ENCODE measurements at regions not wholly inside any gene's neighbourhood (a gene's known extent, or its start where the extent isn't known, plus 50 kb on each side); places are given as distances from the start of the nearest gene placed in this dataset.
A peak's percentile ranks its signal among the peaks of the same experiment; 100 is the strongest.

DNA sequence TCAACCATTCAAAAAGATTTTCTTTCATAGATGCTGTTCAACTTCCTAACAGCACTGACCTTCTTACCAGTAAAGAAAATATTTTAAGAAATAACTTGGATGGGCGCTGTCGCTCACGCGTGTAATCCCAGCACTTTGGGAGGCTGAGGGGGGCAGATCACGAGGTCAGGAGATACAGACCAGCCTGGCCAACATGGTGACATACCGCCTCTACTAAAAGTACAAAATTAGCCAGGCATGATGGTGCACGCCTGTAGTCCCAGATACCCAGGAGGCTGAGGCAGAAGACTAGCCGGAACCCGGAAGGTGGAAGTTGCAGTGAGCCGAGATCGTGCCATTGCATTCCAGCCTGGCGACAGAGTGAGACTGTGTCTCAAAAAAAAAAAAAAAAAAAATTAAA is 865.7 kb upstream of the SLC10A2 start:
- no peak overlapping the region for H3K4me3 Mint-ChIP-seq
- DNase-seq (ENCODE audit: low spot score in 2 of 2, unreplicated experiment in 2 of 2), result no peak
- TF ChIP-seq, protein P1, sequence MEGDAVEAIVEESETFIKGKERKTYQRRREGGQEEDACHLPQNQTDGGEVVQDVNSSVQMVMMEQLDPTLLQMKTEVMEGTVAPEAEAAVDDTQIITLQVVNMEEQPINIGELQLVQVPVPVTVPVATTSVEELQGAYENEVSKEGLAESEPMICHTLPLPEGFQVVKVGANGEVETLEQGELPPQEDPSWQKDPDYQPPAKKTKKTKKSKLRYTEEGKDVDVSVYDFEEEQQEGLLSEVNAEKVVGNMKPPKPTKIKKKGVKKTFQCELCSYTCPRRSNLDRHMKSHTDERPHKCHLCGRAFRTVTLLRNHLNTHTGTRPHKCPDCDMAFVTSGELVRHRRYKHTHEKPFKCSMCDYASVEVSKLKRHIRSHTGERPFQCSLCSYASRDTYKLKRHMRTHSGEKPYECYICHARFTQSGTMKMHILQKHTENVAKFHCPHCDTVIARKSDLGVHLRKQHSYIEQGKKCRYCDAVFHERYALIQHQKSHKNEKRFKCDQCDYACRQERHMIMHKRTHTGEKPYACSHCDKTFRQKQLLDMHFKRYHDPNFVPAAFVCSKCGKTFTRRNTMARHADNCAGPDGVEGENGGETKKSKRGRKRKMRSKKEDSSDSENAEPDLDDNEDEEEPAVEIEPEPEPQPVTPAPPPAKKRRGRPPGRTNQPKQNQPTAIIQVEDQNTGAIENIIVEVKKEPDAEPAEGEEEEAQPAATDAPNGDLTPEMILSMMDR (IDR thresholded peaks at IDR 0.05; ENCODE audit: unreplicated experiment), result no peak
- H3K27ac Mint-ChIP-seq, result no peak overlapping the region
- peaks cover 15% of the 10 kb centered on the region for H3K36me3 Mint-ChIP-seq
- H3K4me1 Mint-ChIP-seq, result no peaks in the 10 kb centered on the region
- no peaks in the 10 kb centered on the region for H3K27me3 Mint-ChIP-seq (ENCODE audit: low read depth)
- H3K9me3 Mint-ChIP-seq, result peaks cover 34% of the 10 kb centered on the region

DNA sequence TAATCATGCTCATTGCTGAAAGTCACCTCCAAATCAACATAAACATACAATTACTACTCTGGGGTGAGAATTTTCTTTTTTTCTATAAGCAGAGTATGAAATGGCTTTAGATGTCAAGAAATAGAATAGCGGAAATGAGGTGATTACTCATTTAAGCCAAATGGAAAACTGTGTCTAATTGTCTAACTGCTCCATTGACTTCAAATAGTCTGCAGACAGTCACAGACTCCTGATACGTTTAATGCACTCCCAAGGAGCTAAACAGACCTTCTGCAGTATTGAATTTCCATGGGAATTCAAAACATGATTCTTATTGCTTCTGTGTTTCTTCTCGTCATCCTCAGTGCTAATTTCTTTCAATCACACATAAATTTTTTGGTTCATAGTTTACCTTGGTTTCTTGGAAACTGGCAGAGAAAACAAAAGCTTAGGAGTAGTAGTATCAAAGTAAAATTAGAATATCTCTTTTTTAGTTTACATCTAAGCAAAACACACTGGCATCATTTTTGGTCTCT is 865.2 kb upstream of the SLC10A2 start:
- no peak for DNase-seq (ENCODE audit: low spot score in 2 of 2, unreplicated experiment in 2 of 2)
- peaks cover 29% of the 10 kb centered on the region for H3K9me3 Mint-ChIP-seq
- H3K27me3 Mint-ChIP-seq (ENCODE audit: low read depth), result no peaks in the 10 kb centered on the region
- H3K4me3 Mint-ChIP-seq, result no peak overlapping the region
- peaks cover 13% of the 10 kb centered on the region for H3K36me3 Mint-ChIP-seq
- TF ChIP-seq, protein P1 (IDR thresholded peaks at IDR 0.05; ENCODE audit: unreplicated experiment), result no peak
- no peaks in the 10 kb centered on the region for H3K4me1 Mint-ChIP-seq
- no peak overlapping the region for H3K27ac Mint-ChIP-seq

DNA sequence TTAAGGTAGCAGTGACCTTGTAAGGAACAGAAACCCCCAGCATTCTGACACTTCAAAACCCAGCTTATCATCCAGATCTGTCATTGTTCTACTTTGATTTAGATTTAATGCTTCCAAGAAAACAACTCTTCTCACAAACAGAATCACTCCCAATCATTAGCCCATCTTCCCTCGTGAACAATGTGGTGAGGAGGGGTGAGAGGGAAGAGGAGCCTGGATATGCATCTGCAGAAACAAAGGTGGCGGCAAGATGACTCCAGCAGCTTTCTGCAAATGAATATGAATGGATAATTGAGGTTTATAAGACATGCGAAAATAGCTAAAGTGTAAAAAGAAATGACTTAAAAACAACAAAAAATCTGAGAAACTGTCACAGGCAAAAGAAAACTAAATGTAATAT is 859.9 kb upstream of the SLC10A2 start:
- DNase-seq (ENCODE audit: low spot score in 2 of 2, unreplicated experiment in 2 of 2), result no peak
- Mint-ChIP-seq H3K9me3 (peaks cover 12% of the 10 kb centered on the region), H3K36me3 (no peaks in the 10 kb centered on the region), H3K4me3 (no peak overlapping the region), H3K27ac (peak overlapping the region; percentile 26), H3K4me1 (peaks cover 5% of the 10 kb centered on the region), H3K27me3 (ENCODE audit: low read depth) (no peaks in the 10 kb centered on the region)
- TF ChIP-seq, protein P1 (IDR thresholded peaks at IDR 0.05; ENCODE audit: unreplicated experiment), result no peak

DNA sequence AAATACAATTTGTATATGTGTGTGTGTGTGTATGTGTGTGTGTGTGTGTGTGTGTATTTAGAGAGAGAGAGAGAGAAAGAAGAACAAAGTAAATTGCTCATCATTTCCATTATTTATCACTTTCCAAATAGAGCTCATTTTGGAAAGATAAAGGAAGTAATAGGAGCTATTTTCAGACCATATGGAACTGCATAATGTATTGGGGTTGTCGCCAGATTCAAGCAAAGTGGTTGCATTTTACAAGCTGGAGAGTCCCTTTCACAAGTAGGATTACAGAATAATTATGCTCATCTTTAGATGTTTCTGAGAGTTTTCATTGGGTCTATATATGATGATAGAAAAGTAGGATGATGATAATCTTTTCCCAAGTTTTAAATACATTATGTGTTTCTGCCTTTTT is 842.7 kb upstream of the SLC10A2 start:
- TF ChIP-seq, protein P1 (IDR thresholded peaks at IDR 0.05; ENCODE audit: unreplicated experiment), result no peak
- Mint-ChIP-seq H3K4me1 (peaks cover 6% of the 10 kb centered on the region), H3K9me3 (peaks cover 3% of the 10 kb centered on the region), H3K27me3 (ENCODE audit: low read depth) (no peaks in the 10 kb centered on the region), H3K36me3 (no peaks in the 10 kb centered on the region), H3K4me3 (no peak overlapping the region), H3K27ac (no peak overlapping the region)
- no peak for DNase-seq (ENCODE audit: low spot score in 2 of 2, unreplicated experiment in 2 of 2)

DNA sequence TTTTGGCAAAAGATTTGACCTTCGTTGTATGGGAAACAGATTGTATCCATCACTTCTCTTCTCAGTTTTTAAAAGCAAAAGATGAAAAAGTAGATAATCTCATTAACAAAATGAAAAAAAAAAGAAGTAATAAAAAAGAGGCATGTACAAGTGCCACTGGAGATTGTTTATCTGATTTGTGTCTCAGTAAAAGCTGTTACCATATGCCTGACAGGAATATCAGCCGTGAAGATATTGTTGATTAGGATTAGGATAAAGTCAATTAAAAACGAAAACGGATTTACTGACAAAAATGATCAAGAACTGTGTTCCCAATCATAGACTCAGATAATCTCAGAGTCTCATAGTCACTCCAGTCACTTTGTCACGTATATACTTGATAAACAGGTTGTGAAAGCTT is 842.1 kb upstream of the SLC10A2 start:
- TF ChIP-seq, protein P1 (IDR thresholded peaks at IDR 0.05; ENCODE audit: unreplicated experiment), result no peak
- DNase-seq (ENCODE audit: low spot score in 2 of 2, unreplicated experiment in 2 of 2), result no peak
- Mint-ChIP-seq H3K36me3 (no peaks in the 10 kb centered on the region), H3K27ac (no peak overlapping the region), H3K9me3 (peaks cover 3% of the 10 kb centered on the region), H3K4me3 (no peak overlapping the region), H3K4me1 (peaks cover 6% of the 10 kb centered on the region), H3K27me3 (ENCODE audit: low read depth) (no peaks in the 10 kb centered on the region)

DNA sequence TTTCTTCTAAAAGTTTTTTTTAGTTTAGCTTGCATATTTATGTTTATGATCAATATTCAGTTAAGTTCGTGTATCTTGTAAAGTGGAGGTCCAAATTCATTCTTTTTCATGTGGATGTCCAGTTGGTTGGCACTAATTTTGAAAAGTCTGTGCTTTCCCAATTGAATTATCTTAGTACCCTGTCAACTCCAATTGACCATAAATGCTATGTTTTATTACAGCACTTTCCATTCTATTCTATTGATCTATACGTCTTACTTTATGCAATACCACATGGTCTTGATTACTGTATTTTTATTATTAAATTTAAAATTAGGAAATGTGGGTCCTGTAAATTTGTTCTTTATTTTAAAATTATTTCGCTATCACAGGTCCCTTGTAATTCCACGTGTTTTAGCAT is 837.6 kb upstream of the SLC10A2 start:
- Mint-ChIP-seq H3K4me3 (no peak overlapping the region), H3K27me3 (ENCODE audit: low read depth) (no peaks in the 10 kb centered on the region), H3K4me1 (no peaks in the 10 kb centered on the region), H3K9me3 (peaks cover 26% of the 10 kb centered on the region), H3K36me3 (peaks cover 9% of the 10 kb centered on the region), H3K27ac (no peak overlapping the region)
- no peak for DNase-seq (ENCODE audit: low spot score in 2 of 2, unreplicated experiment in 2 of 2)
- TF ChIP-seq, protein P1 (IDR thresholded peaks at IDR 0.05; ENCODE audit: unreplicated experiment), result no peak
